GM18507 (cell line): ENCODE measurements at regions not wholly inside any gene's neighbourhood (a gene's known extent, or its start where the extent isn't known, plus 50 kb on each side); places are given as distances from the start of the nearest gene placed in this dataset.

Source experiments
- DNase-seq: peaks from one replicate; pipeline ENCODE4 v3.0.0; 2011; ENCODE audit warnings: low read depth; ENCODE audit not compliant: insufficient read length; ENCODE audit errors: extremely low spot score
- FAIRE-seq: peaks from 2 replicates; lab custom pipeline; 2011; peaks lifted over from hg19 to GRCh38; lab: Jason Lieb, UNC

- DNase-seq = no peak
- FAIRE-seq = no peak
Measured at GRCh38 chr10:58019863-58020537, 247.7 kb downstream of the IPMK start.

GRCh38 chr10:58017719-58018367, 249.9 kb downstream of the IPMK start:
- DNase-seq (no peak), FAIRE-seq (no peak)

DNA sequence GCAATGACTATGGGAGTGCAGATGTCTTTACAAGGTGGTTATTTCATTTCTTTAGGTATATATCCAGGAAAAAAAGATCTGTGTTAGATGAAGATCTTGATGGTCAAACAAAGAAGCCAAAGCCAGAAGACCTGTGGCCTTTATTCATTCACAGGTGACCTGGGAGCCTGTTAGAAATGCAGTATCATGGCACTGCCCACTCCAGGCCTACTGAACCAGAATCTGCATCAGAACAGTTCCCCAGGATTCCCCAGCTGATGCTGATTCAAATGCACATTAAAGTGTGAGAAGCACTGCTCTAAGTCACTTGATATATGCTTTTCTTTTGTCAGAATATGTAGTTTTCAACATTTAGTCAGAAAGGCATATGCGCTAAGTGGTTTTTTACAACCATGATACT, 251.1 kb downstream of the IPMK start:
- DNase-seq (no peak), FAIRE-seq (no peak)

DNA sequence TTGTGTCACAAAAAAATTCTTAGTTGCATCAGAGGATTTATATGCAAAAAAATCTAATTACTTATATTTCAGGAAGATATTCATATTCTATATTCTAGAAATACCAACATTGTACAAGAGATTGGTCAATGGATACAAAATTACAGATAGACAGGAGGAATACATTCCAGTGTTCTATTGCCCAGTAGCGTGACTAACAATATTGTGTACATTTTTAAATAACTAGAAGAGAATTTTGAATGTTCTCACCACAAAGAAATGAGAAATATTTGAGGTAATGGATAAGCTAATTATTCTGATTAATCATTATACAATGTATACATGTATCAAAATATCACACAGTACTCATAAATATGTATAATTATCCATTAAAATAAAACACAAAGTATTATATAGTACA, 253.3 kb downstream of the IPMK start:
- FAIRE-seq (no peak), DNase-seq (no peak)

- DNase-seq (no peak), FAIRE-seq (no peak)
Measured at GRCh38 chr10:58013406-58013805, 254.3 kb downstream of the IPMK start.

DNA sequence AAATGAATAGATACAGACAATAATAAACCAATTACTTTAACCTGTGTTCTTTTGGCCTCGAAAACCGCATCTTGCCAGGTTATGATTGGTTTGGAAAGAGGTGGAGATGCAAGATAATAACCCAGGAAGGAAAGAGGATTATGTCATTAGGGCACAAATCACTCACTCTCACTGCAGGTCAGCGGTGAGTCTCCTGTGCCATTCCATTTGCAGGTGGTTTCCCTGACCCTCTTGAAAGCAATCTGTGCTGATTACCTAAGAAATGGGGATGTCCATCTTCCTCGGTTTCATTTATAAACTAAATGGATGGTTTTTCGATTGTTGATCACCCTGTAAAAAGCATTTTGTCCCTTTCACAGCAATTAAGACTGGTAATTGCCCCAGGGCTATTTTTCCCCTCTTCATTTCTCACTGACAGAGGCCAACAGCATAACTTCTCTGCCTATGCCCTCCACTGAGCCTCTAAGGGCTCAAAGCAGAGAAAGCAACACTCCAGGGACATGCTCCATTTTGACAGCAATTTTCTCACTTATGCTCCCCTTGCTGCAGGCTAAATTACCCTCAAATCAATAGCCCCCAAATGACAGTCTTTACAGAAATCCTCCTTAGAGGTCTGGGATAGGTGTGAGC, 257.5 kb downstream of the IPMK start:
- FAIRE-seq = no peak
- no peak for DNase-seq

GRCh38 chr10:58003945-58004344, 263.7 kb downstream of the IPMK start:
- FAIRE-seq (no peak), DNase-seq (no peak)

DNA sequence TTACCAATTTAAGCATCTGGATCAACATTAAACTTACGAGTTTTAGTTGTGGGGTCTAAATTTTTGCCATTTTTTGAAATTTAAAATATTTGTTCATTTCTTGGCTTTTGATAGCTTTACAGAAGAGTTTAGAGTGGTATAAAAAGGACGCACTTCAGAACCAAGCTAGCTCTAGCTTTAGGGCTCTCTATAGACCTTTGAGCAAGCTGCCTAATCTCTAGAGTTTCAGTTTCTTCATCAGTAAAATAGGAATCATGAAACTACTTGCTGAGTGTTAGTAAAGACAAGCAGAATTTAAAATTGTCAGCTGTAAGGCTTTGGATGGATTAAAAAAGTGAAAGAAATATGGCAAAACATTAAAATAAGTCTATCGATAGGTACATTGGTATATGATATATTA, 266.5 kb downstream of the IPMK start:
- DNase-seq (no peak), FAIRE-seq (no peak)

DNA sequence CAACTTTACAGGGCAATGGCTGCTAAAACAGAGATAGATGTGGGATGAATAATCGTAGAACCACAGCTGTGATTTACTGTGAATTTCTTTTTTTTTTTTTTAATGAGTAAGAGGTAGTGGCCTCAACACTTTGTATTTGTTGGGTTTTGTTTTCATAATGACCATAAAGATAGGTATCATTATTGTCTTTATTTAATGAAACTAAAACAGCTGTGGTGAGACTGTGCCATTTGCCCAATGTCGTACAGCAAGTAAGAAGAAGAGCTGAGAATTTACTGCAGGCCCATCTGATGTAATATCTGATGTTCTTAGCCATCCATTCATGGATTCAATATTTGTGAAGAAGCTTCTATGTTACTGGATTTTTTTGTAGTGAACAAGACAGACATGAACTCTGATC, 271.2 kb downstream of the IPMK start:
- no peak for DNase-seq
- FAIRE-seq = no peak

GRCh38 chr10:57993302-57993701, 274.4 kb downstream of the IPMK start:
- DNase-seq (no peak), FAIRE-seq (no peak)

GRCh38 chr10:57992321-57993077, 275.2 kb downstream of the IPMK start:
- DNase-seq = no peak

DNA sequence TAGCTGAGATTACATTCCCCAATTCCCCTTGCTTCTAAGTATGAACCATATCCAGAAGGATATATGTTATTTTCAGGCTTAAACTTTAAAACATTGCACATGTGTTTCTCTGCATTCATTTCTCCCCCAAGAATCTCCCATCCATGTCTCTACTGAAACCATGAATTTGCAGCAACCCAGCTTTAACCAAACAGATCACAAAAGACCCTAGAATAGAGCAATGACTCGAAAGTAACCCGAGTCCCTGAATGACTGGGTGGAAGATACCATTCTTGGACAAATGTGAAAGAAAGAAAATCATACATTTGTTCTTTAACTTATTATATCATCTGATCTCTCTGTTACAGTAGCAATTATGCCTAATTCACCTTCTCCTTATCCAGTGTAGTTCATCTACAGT, 278.7 kb downstream of the IPMK start:
- FAIRE-seq = no peak
- DNase-seq = no peak

More at GRCh38 chr10:57992321-57993077, 275.2 kb downstream of the IPMK start:
- no peak for FAIRE-seq

GRCh38 chr10:57987055-57987721, 280.5 kb downstream of the IPMK start:
- FAIRE-seq = no peak
- DNase-seq = no peak

DNA sequence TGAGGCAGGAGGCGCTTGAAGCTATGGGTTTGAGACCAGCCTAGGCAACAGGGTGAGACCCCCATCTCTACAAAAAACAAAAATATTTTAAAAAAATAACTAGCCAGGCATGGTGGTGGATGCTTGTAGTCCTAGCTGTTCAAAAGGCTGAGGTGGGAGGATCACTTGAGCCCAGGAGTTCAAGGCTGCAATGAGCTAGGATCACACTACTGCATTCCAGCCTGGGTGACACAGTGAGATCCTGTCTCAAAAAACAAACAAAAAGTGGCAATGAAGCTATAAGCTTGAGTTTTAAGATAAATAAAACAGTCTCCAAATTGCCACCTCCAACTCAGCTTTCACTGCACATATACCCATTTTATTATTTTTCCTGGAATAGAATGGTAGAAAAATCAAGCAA, 281.3 kb downstream of the IPMK start:
- FAIRE-seq = no peak
- DNase-seq = no peak

DNA sequence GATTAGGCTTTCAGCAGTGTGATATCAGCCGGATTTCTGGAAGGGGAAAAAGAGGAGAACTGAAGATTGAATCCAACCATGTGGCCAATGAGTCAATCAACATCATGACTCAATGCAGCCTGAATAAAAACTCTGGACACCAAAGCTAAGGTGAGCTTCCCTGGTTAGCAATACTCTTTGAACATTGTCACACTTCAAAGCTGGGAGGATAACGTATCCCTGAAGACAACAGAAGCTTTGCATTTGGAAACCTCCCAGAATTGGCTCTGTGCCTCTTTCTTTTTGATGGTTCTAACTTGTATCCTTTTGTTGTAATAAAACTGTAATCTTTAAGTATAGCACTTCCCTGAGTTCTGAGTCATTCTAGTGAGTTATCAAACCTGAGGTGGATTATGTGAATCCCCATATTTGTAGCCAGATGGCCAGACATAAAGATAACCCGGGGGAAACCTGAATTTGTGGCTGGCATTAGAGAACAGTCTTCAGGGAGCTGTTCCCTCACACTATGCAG, 284.4 kb downstream of the IPMK start:
- no peak for FAIRE-seq
- no peak for DNase-seq

DNA sequence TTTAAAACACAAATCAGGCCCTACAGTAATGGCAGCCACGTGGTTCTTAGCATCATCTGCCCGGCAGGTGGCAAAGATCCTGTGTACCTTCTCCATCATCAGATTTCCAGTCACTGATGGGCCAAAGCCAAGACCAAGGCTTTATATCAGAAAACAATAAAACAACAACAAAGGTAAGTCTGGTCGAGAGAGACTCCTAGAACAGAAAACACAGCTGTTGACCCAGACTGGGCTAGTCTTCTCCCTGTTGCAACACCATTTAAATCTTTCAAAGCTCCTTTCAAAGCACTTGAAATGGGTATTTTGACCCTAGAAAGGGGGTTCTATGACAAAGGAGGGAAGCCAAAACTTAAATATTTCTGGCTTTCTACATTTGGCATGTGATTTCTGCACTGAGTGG, 285.6 kb downstream of the IPMK start:
- no peak for DNase-seq
- no peak for FAIRE-seq

GRCh38 chr10:57979956-57980355, 287.7 kb downstream of the IPMK start:
- DNase-seq (no peak), FAIRE-seq (no peak)

DNA sequence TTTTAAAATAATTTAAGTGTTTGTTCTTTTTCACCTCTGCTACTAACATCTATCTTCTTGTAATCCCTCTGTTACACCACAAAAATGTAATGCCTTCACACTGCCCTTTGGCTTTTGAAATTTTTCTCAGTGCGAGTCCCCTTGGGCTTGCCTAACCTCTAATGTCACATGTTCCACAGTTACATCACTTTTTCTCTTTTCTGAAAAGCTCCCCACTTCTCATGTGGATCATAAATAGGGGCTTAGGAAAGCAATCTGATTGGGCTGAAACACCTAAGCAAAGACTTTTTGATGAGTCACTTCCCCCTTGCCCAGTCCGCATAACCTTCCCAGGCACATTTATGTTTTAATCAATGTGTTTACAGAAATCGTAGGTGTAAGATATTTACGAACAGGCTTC, 288.2 kb downstream of the IPMK start:
- DNase-seq = no peak
- FAIRE-seq = no peak

GRCh38 chr10:57977262-57977661, 290.4 kb downstream of the IPMK start:
- no peak for FAIRE-seq
- no peak for DNase-seq

GRCh38 chr10:57973451-57973850, 294.2 kb downstream of the IPMK start:
- DNase-seq (no peak), FAIRE-seq (no peak)
